SK-N-SH treated with all-trans-retinoic acid at 6 μM for 48 hours (cell line): ENCODE measurements at regions not wholly inside any gene's neighbourhood (a gene's known extent, or its start where the extent isn't known, plus 50 kb on each side); places are given as distances from the start of the nearest gene placed in this dataset.

Experiments
- ZNF565 ChIP-seq: fragments of 450-650 bp; formaldehyde crosslinking; conservative IDR thresholded peaks from 2 replicates; pipeline ENCODE4 v1.5.0; 2020; ENCODE audit warnings: low read depth, mild to moderate bottlenecking, moderate library complexity
- TF ChIP-seq, protein P1 (sequence below): fragments of 250-450 bp; sonication (Bioruptor Pico); IDR thresholded peaks from 2 replicates; pipeline ENCODE4 v1.8.0; 2020; ENCODE audit warnings: mild to moderate bottlenecking, moderate library complexity, borderline replicate concordance

- no peak for TF ChIP-seq ZNF565
- TF ChIP-seq, protein P1, sequence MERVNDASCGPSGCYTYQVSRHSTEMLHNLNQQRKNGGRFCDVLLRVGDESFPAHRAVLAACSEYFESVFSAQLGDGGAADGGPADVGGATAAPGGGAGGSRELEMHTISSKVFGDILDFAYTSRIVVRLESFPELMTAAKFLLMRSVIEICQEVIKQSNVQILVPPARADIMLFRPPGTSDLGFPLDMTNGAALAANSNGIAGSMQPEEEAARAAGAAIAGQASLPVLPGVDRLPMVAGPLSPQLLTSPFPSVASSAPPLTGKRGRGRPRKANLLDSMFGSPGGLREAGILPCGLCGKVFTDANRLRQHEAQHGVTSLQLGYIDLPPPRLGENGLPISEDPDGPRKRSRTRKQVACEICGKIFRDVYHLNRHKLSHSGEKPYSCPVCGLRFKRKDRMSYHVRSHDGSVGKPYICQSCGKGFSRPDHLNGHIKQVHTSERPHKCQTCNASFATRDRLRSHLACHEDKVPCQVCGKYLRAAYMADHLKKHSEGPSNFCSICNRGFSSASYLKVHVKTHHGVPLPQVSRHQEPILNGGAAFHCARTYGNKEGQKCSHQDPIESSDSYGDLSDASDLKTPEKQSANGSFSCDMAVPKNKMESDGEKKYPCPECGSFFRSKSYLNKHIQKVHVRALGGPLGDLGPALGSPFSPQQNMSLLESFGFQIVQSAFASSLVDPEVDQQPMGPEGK, result no peak
Observed at GRCh38 chr12:58750484-58750883, 169.8 kb downstream of the LRIG3 start.
